GM18502 (cell line): ENCODE measurements at regions not wholly inside any gene's neighbourhood (a gene's known extent, or its start where the extent isn't known, plus 50 kb on each side); places are given as distances from the start of the nearest gene placed in this dataset.

Experiments
- ATAC-seq: cut with Tn5 transposase; IDR thresholded peaks from one replicate; pipeline ENCODE4 v1.9.1; 2021; ENCODE audit warnings: mild to moderate bottlenecking; ENCODE audit not compliant: unreplicated experiment, poor library complexity

DNA sequence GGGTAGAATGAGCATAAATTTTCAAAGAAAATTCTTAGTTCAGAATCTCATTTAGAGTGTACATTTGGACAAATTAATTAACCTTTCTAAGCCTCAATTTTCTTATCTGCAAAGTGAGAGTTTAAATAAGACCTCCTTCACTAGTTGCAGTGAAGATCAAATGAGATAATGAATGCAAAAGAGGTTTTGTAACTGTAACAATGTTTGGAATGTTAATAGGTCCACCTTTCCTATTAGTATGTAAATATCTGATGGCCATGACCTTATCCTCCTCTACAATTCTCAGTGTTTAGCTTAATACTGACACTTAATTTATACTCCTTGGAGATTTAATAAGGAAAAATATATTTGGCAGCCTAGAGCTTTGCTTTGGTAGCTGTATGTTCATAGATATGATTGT, 138.8 kb downstream of the GABRG1 start:
- ATAC-seq = no peak

DNA sequence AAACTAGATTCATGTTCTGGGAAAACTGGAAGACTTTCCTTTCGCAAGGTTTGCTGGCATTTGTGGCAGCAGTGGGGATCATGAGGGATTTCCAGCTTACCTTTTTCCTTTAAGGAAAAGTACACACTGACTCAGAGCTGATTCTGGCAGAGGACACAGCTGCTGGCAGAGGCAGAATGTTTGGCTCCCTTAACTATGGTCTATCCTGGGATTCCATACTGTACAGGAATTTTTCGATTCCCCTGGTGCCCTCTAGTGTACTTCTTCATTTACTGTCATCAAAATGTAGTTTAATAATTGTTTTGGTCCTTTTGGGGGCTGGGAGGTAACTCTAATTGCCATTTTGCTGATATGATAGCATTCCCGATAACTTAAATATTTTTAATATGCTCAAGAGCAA, 152.7 kb downstream of the GABRG1 start:
- no peak for ATAC-seq

DNA sequence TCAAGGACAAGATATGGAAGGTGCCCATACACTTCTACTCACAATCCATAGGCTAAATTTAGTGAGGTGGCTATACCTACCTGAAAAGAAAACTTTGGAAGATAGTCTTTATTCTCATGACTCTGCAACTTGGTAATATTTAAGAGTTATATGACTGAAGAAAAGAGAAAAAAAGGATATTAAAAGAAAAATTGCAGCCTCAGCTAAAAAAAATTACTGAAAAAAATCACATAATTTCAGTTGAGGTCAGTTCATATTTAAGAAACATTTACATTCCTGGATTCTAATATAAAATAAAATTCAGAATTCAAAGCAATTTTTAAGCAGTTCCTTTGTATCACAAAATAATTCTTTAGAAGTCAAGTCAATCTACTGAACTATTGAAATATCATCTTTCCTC, 166.5 kb downstream of the GABRG1 start:
- ATAC-seq = no peak

DNA sequence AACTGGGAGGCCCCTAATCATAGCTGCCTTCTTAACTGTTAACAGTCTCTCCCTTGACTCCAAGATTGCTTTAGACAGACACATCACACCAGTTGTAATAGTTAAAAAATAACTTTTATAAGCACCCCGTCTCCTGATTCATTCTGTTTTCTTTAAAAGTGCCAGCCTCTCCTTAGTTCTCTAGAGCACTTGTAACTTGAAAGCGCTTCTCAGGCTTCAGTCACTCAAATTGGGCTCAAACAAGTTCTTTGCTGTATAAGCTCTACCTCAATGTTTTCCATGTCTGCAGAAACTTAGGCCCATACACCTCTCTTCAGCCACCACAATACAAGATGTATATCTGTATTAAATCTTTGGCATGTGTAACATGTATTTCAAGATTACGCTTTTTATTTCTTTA, 169.6 kb downstream of the GABRG1 start:
- no peak for ATAC-seq

DNA sequence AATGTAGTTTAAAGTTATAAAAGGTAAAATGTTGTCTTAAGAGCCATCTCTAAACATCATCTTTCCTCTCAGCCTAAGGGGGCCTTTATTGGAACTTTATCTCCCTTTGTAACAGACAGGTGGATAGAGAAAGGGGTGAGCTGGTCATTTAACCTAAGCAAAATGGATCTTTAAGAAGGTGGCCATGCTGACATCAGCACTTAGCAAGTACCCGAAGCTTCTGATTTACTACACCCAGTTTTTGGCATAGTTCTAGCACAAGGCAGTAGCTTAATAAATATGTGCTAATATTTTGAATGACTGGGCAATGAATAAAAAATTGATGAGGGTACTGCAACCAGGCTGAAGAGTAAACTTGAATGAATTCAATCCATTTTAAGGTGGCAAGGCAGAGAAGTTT, 172.7 kb downstream of the GABRG1 start:
- ATAC-seq = no peak

DNA sequence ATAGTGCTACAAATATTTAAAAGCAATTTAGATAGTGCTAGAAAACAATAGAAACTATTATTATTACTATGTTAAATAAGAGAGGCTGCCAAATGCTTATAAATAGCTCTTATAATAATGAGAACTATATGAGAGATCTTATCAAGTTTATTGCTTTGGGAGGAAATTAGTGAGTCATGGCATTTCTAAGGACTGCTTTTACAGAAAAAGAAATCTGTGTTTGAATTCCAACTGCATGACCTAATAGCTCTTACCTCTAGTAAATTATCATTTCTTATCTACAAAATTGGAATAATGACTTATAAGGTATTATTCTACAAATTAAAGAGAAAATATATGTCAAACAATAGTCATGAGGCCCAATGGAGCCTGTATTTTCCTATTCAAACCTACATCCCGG, 177.2 kb downstream of the GABRG1 start:
- no peak for ATAC-seq

DNA sequence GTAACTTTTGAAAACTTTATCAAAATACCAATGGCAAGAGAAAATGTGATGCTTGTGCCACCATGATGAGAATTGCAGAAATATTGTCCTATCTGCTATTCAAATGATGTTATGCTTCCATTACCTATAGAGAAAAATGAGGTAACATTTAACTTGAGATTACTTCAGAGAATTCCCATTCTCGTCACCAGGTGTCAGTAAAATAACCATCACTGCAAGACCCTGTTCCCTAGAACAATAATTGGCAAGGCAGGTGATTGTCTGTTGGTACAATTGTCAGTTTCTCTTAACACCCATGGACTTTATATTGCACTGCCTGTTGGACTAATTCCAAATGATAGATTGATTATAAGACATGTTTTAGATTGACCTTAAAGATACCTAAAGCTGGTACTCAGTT, 179.9 kb downstream of the GABRG1 start:
- no peak for ATAC-seq

DNA sequence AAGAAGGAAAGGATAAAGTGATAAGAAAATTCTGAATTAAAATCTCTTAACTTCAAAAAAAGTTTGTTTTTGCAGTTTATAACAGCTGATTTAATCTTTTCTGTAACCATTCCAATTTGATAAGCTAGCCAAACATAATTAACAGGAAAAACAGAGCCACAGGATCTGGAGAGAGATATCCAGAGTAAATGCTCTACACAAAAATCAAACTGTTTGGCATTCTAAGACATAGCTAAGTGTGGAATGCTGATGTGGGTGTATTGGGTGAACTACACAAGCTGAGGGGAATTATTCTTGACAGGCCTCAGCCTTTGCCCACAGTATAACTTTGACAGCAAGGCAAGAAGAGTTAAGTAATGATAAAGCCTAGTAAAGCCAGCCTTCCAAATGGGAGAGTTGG, 184.8 kb downstream of the GABRG1 start:
- no peak for ATAC-seq

DNA sequence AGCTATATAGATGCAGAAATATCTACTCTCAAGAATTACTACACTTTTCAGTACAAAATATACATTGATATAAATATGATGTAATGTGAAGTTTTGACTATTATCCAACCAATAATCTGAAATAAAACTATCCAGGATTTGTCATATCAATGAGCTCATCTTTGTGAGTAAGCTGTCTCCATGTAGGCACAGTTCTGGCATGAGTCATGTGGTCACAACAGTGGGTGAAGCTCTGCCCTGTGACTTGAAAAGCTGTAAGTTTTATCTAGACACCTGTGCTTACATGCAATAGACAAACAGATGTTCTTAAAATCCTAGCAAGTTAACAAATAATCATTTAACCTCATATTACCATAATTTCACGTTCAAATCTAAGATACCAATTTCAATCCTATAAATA, 192.7 kb downstream of the GABRG1 start:
- ATAC-seq = no peak

DNA sequence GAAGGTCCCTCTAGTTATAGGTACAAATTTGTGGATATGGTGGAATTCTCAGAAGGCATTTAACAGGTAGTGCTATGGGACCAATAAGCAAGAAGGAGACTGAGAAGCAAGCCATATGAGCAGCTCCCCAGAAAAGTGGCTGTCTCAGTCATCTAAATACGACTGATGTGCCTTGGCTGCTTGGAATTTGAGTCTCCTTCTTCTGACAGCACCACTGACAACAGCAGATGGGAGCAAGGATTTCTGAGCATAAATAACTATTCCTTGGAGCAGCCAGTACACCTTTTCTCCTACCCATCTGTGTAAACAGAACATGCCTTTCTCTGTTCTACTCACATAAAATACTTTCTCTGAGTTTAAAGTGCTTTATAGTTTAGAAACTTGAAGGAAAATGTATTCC, 196.2 kb downstream of the GABRG1 start:
- no peak for ATAC-seq

DNA sequence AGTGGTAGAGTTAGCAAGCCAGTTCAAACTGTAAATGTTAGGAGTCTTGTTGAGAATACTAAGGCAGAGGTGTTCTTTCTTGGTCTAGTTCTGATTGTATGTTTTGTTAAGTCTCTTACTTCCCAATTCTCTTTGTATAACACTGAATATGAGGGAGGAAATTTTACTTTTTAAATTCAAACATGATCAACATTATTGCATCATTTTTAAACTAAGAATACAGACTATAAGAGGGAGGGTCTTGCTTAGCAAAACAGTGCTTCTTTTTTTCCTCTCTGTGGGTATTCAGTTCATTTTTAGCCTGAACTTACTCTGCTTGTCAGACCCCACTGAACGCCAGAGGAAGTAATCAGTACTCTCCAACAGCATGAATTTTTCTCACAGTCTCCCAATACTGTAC, 198.0 kb downstream of the GABRG1 start:
- ATAC-seq = no peak

DNA sequence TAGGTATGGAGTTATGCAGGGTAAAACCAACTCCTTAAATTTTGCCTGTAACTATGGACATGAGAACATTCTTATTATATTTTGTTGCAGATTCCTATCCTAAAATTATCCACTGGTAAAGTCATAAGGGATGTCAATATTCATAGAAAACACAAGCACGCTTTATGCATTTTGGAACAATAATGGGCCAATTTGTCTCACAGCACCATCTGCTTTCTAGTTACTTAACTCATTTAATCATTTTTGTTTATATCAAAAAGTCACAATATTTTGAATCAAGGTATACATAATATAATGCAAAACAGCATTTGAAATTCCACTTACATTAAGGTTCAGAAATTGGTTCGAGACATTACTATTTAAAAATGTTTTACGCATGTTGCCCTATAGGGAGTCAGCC, 203.0 kb downstream of the GABRG1 start:
- no peak for ATAC-seq

DNA sequence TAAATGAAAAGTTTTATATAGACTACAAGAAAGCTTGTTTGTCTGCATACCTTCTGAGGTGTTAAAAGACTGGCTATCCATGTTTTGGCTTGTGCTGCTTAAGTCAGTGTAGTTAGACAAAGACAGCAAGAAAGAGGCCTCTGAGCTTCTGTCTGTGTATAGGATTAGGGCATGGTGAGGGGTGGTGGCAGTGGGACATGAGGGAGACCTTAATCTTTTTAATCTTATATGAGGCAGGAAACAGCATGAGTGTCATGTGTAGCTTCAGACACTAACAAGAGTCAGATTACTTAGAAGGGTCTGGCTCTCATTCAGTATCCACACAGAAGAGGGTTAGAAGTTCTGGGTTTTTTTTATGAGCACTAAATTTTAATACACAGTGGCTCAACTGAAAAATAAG, 213.3 kb downstream of the GABRG1 start:
- ATAC-seq = no peak

DNA sequence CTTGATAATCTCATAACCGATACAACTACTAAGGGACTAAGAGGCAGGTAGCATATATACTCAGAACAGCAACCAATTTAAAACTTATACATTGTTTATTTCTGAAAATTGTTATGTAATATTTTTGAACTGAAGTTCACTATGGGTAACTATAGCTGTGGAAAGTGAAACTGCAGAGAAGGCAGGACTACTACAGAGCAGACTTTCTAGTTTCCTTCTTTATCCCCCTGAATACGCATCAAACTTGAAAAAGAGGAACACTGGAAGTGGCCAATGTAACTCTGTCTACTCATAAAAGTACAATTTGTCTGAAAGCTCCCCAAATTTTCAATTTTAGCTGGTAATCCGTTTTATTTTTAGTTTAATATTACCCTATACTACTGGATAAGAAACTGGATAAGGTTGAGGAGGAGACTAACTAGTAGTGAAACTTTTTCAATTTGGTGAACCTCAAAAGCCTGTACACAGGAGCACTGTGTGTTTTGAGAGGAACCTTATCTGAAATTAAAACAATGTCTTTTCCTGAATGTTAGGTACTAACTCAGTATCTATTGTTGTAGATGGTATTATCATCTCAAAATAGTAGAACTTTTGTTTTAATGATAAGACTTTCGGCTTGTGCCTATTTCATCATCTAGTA, 225.8 kb downstream of the GABRG1 start:
- ATAC-seq = no peak

DNA sequence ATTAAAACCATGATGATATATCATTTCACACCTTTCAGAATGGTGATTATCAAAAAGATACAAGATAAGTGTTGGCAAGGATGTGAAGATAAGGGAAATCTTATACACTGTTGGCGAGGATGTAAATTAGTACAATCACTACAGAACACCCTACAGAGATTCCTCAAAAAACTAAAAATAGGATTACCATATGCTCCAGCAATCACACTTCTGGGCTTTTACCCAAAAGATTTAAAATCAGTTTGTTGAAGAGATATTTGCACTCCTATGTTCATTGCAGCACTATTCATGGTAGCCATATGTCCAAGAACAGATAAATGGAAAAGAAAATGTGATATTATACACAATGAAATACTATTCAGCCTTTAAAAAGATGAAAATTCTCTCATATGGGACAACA, 240.4 kb downstream of the GABRG1 start:
- no peak for ATAC-seq

DNA sequence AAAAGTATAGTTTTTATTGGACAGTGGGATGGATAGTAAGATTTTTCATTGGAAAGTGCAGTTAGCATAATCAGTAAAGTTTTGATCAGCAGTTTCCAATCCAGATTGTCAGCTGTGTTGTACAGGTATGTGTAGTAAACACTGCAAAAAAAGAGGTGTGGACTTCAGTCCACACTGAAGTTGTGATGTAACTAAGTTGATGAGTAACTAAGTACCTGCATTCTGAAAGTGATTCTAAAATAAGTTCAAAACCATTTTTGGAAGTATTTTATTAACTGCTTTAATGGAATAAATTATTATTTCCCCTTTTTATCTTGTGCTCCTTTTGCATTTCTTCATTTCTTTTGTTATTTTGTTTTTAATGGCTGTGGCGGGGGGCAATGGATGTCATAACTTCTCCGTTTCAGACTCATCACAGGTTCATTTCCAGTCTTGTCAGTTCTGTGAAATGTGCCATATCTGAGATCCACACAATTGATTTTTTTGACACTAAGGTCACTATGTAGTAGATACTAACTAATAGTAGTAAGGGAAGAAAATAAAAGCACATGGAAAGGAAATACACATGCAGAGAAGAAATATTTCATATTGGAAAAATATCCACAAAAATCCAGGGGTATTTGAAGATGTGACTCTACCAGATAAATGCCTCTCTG, 247.5 kb downstream of the GABRG1 start:
- ATAC-seq = no peak

DNA sequence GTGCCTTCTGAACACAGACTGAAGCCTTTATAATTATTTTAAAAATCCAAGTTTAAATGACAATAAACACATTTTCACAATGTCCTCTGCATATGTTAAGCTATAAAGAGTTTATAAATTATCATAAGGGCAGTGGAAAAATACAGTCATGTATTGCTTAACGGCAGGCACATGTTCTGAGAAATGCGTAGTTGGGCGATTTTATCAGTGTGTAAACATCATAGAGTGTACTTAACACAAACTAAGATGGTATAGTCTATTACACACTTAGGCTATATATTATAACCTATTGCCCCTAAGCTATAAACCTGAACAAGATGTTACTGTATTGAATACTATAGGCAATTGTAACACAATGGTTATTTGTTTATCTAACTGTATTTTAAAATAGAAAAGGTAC, 254.7 kb downstream of the GABRG1 start:
- ATAC-seq = no peak

DNA sequence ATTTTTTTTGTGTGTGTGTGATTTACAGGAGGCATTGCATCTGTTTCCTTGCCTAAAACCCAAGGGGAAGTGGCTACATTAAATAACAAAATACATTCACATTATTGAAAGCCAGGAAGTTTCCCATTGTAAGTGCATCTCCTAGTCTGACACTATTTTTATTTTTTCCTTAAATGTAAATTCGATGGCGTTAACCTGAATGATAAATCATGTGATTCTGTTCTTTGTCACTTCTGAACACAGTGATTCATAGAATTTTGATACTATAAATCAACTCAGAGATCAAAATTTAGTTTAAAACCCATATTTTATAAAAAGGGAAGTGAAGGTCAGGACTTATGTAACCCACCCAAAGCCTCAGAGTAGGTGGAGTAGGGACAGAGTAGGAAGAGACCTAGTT, 258.1 kb downstream of the GABRG1 start:
- no peak for ATAC-seq

DNA sequence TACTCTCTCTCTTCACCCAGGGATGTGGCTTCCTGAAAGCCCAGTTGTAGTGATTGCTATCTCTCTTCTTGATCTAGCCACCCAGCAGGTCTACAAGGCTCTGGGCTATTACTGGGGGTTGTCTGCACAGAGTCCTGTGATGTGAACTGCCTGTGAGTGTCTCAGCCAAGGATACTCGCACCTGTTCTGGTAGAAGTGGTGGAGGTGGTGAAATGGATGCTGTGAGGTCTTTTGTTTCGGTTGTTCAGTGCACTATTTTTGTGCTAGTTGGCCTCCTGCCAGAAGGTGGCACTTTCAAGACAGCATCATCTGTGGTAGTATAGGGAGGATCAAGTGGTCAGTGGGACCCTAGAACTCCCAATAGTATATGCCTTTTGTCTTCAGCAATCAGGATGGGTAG, 268.0 kb downstream of the GABRG1 start:
- no peak for ATAC-seq

DNA sequence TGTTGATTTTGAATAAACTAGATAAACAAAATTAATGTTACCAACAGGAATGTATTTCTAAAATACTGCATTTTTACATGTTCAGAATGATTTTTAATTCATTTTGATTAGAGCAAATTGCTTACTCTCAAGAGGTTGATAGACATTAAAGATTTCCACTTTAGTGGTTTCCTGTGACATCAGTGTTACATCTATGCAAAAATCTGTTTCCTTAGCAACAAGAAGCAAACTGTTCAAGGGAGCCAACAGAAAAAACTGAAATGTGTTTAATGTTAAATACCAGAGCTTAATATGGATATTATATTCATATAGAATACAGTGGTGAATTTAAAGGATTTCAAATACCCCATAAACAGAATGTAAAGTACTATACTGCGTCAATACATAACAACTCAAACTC, 277.8 kb downstream of the GABRG1 start:
- ATAC-seq = no peak

DNA sequence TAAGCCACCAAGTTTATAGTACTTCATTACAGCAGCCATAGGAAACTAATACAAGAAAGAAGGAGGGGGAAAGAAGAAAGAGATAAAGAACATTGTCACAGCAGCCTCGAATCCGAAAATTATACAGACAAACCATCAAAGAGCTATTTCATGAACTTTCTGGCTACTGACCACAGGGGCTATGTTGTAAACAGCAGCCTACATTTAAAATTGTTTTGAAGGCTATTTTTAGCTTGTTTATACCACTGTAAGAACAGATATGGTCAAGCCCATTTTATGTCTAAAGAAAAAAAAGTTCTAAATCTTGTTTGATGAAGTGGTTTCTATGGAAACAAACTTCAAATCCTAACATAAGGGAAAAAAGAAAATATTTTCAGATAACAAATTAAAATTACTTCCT, 282.1 kb downstream of the GABRG1 start:
- no peak for ATAC-seq

DNA sequence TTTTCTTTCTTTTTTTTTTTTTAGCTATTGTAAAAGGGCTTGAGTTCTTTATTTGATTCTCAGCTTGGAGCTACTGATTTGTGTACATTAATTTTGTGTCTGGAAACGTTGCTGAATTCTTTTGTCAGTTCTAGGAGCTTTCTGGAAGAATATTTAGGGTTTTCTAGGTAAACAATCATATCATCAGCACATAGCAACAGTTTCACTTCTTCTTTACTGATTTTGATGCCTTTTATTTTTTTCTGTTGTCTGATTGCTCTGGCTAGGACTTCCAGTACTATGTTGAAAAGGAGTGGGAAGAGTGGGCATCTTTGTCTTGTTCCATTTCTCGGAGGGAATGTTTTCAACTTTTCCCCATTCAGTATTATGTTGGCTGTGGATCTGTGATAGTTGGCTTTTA, 292.2 kb downstream of the GABRG1 start:
- no peak for ATAC-seq

DNA sequence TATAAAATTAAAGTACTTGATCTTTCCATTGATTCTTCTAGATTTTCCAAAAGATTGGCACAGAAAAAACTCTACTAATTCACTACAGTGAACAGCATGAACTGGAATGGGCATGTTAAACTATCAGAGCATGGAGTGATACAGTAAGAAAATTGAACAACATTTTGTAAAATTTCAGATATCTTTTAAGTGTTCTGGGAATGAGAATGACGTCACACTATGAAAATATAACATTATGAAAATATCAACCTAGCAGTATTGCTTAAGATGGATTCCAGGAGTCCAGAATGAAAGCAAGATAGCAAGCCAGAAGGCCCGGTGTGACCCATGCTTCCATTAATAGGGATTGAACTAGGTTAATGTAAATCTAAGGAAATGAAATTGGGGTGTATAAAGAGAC, 319.9 kb downstream of the GABRG1 start:
- ATAC-seq = no peak
